ENCODE measurements at regions not wholly inside any gene's neighbourhood (a gene's known extent, or its start where the extent isn't known, plus 50 kb on each side); places are given as distances from the start of the nearest gene placed in this dataset.

GRCh38 chr5:63049935-63050334 lies 471.3 kb downstream of the LRRC70 start:
- H3F3A ChIP-seq (ENCODE audit: insufficient read depth, low read length, poor library complexity, severe bottlenecking): no peaks in the 10 kb centered on the region
- no peaks in the 10 kb centered on the region for H3K36me3 ChIP-seq (ENCODE audit: insufficient read depth, low read length)
- H3K9me3 ChIP-seq (ENCODE audit: low read length): no peaks in the 10 kb centered on the region
- H3K9me2 ChIP-seq (ENCODE audit: insufficient read depth, low read length): no peaks in the 10 kb centered on the region
- no peak overlapping the region for H3K4me2 ChIP-seq (ENCODE audit: low read length)
- H3K9ac ChIP-seq (ENCODE audit: low read length): no peak overlapping the region
- no peaks in the 10 kb centered on the region for H4K20me1 ChIP-seq (ENCODE audit: insufficient read depth)
- H2AFZ ChIP-seq (ENCODE audit: low read depth, low read length): no peak overlapping the region
- no peak overlapping the region for H3K27ac ChIP-seq (ENCODE audit: low read length)
- no peak overlapping the region for H3K4me3 ChIP-seq (ENCODE audit: low read length)
- TF ChIP-seq TAF1 (IDR thresholded peaks at IDR 0.05; ENCODE audit: low read depth) (no peak), EZH2 (IDR thresholded peaks at IDR 0.05; ENCODE audit: borderline replicate concordance, insufficient read depth, low read length, poor library complexity, severe bottlenecking) (no peak), POLR2AphosphoS5 (IDR thresholded peaks at IDR 0.05) (no peak), EP300 (conservative IDR thresholded peaks at IDR 0.05; ENCODE audit: poor library complexity, severe bottlenecking) (no peak), SMC3 (conservative IDR thresholded peaks at IDR 0.05; ENCODE audit: poor library complexity) (no peak), MXI1 (conservative IDR thresholded peaks at IDR 0.05; ENCODE audit: poor library complexity, severe bottlenecking) (no peak), REST (IDR thresholded peaks at IDR 0.05; ENCODE audit: borderline replicate concordance) (no peak), RAD21 (conservative IDR thresholded peaks at IDR 0.05) (no peak)
- TF ChIP-seq, protein P1, sequence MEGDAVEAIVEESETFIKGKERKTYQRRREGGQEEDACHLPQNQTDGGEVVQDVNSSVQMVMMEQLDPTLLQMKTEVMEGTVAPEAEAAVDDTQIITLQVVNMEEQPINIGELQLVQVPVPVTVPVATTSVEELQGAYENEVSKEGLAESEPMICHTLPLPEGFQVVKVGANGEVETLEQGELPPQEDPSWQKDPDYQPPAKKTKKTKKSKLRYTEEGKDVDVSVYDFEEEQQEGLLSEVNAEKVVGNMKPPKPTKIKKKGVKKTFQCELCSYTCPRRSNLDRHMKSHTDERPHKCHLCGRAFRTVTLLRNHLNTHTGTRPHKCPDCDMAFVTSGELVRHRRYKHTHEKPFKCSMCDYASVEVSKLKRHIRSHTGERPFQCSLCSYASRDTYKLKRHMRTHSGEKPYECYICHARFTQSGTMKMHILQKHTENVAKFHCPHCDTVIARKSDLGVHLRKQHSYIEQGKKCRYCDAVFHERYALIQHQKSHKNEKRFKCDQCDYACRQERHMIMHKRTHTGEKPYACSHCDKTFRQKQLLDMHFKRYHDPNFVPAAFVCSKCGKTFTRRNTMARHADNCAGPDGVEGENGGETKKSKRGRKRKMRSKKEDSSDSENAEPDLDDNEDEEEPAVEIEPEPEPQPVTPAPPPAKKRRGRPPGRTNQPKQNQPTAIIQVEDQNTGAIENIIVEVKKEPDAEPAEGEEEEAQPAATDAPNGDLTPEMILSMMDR (IDR thresholded peaks at IDR 0.05; ENCODE audit: poor library complexity, severe bottlenecking): no peak
- H3K79me2 ChIP-seq (replicated peaks; ENCODE audit: insufficient read depth, low read length): no peaks in the 10 kb centered on the region
- H3K27me3 ChIP-seq (ENCODE audit: insufficient read depth, low read depth, low read length): no peaks in the 10 kb centered on the region

DNA sequence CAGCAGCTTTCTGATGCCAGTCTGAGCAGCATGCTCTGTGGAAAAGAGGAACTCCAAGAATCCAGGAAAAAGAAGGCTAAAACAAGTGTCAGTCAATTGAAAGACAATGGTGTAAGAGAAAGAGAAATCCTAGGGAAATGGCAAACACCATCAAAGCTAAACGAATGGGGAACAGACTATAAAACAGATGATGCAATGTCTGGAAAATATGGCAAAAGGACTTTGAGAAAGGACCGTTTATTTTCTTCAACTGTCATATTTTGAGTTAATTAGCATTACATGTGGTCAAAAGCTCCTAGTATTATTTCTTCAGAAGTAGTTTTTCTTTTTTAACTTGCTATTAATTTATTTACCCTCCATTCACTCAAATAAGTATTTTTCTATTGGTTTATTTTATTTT lies 465.2 kb downstream of the LRRC70 start:
- no peak overlapping the region for H2AFZ ChIP-seq (ENCODE audit: low read depth, low read length)
- H3K79me2 ChIP-seq (replicated peaks; ENCODE audit: insufficient read depth, low read length): no peaks in the 10 kb centered on the region
- no peak for TF ChIP-seq POLR2AphosphoS5 (IDR thresholded peaks at IDR 0.05)
- no peak for TF ChIP-seq REST (IDR thresholded peaks at IDR 0.05; ENCODE audit: borderline replicate concordance)
- no peak for TF ChIP-seq SMC3 (conservative IDR thresholded peaks at IDR 0.05; ENCODE audit: poor library complexity)
- no peak for TF ChIP-seq TAF1 (IDR thresholded peaks at IDR 0.05; ENCODE audit: low read depth)
- no peak for TF ChIP-seq EP300 (conservative IDR thresholded peaks at IDR 0.05; ENCODE audit: poor library complexity, severe bottlenecking)
- TF ChIP-seq, protein P1 (IDR thresholded peaks at IDR 0.05; ENCODE audit: poor library complexity, severe bottlenecking): no peak
- no peaks in the 10 kb centered on the region for H3K27me3 ChIP-seq (ENCODE audit: insufficient read depth, low read depth, low read length)
- no peak overlapping the region for H3K27ac ChIP-seq (ENCODE audit: low read length)
- no peaks in the 10 kb centered on the region for H3F3A ChIP-seq (ENCODE audit: insufficient read depth, low read length, poor library complexity, severe bottlenecking)
- no peaks in the 10 kb centered on the region for H3K36me3 ChIP-seq (ENCODE audit: insufficient read depth, low read length)
- H3K4me3 ChIP-seq (ENCODE audit: low read length): no peak overlapping the region
- no peaks in the 10 kb centered on the region for H3K9me2 ChIP-seq (ENCODE audit: insufficient read depth, low read length)
- no peaks in the 10 kb centered on the region for H4K20me1 ChIP-seq (ENCODE audit: insufficient read depth)
- H3K9ac ChIP-seq (ENCODE audit: low read length): no peak overlapping the region
- H3K9me3 ChIP-seq (ENCODE audit: low read length): no peaks in the 10 kb centered on the region
- no peak overlapping the region for H3K4me2 ChIP-seq (ENCODE audit: low read length)
